ENCODE measurements at regions not wholly inside any gene's neighbourhood (a gene's known extent, or its start where the extent isn't known, plus 50 kb on each side); places are given as distances from the start of the nearest gene placed in this dataset.

DNA sequence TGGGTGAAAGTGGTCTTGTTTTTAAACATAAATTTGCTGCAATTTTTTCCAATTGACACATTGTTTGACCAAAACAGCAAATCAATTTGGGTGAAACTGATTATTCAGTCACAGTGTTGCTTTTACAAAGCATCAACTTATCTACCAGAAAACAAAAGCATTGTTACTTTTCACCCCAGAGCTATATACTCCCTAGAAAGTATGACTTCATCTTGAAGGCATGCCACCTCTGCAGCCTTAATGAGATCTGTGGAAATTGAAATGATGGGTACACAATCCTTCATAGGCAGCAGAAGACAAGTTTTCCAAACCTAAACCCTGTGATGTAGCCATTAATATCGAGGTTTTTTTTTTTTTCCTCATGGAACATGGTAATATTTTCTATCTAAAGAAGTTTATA is 615.9 kb downstream of the CHSY3 start:
- TF ChIP-seq, protein P1, sequence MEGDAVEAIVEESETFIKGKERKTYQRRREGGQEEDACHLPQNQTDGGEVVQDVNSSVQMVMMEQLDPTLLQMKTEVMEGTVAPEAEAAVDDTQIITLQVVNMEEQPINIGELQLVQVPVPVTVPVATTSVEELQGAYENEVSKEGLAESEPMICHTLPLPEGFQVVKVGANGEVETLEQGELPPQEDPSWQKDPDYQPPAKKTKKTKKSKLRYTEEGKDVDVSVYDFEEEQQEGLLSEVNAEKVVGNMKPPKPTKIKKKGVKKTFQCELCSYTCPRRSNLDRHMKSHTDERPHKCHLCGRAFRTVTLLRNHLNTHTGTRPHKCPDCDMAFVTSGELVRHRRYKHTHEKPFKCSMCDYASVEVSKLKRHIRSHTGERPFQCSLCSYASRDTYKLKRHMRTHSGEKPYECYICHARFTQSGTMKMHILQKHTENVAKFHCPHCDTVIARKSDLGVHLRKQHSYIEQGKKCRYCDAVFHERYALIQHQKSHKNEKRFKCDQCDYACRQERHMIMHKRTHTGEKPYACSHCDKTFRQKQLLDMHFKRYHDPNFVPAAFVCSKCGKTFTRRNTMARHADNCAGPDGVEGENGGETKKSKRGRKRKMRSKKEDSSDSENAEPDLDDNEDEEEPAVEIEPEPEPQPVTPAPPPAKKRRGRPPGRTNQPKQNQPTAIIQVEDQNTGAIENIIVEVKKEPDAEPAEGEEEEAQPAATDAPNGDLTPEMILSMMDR (IDR thresholded peaks at IDR 0.05) = no peak
- no peak for TF ChIP-seq EZH2 (IDR thresholded peaks at IDR 0.05)

Data from neural progenitor cell (in vitro differentiated cells).